Neural crest cell (in vitro differentiated cells): ENCODE measurements at regions not wholly inside any gene's neighbourhood (a gene's known extent, or its start where the extent isn't known, plus 50 kb on each side); places are given as distances from the start of the nearest gene placed in this dataset.

Source experiments
- DNase-seq: peaks from one replicate; pipeline ENCODE4 v3.0.0; 2021; ENCODE audit warnings: low read depth, mixed read lengths, low spot score
- H3K27ac Mint-ChIP-seq: one replicate; pipeline ENCODE4 v1.8.0; 2021; ENCODE audit warnings: mild to moderate bottlenecking, mixed read lengths; ENCODE audit not compliant: unreplicated experiment
- H3K27me3 Mint-ChIP-seq: 2 replicates; pipeline ENCODE4 v1.8.0; 2021; ENCODE audit warnings: low read depth, mild to moderate bottlenecking, mixed read lengths
- H3K36me3 Mint-ChIP-seq: 2 replicates; pipeline ENCODE4 v1.8.0; 2021; ENCODE audit warnings: low read depth, mild to moderate bottlenecking, mixed read lengths
- H3K4me1 Mint-ChIP-seq: 2 replicates; pipeline ENCODE4 v1.8.0; 2021; ENCODE audit warnings: mixed read lengths
- H3K4me3 Mint-ChIP-seq: one replicate; pipeline ENCODE4 v1.8.0; 2021; ENCODE audit warnings: mild to moderate bottlenecking, mixed read lengths
- H3K9me3 Mint-ChIP-seq: 2 replicates; pipeline ENCODE4 v1.8.0; 2021; ENCODE audit warnings: mixed read lengths
- CTCF ChIP-seq: fragments of 200-600 bp; sonication (generic); conservative IDR thresholded peaks from 2 replicates; pipeline ENCODE4 v1.5.0; 2021; ENCODE audit warnings: antibody characterized with exemption, mild to moderate bottlenecking

- H3K9me3 Mint-ChIP-seq = peaks cover 6% of the 10 kb centered on the region
- no peak for TF ChIP-seq CTCF
- DNase-seq = no peak
- no peak overlapping the region for H3K4me3 Mint-ChIP-seq
- H3K27me3 Mint-ChIP-seq = no peaks in the 10 kb centered on the region
- H3K27ac Mint-ChIP-seq = no peak overlapping the region
- no peaks in the 10 kb centered on the region for H3K4me1 Mint-ChIP-seq
- no peaks in the 10 kb centered on the region for H3K36me3 Mint-ChIP-seq
These were observed 1036.9 kb upstream of the EPHA7 start for GRCh38 chr6:94456266-94456665.

- no peak overlapping the region for H3K4me3 Mint-ChIP-seq
- DNase-seq = no peak
- H3K9me3 Mint-ChIP-seq = peaks cover 4% of the 10 kb centered on the region
- H3K27me3 Mint-ChIP-seq = no peaks in the 10 kb centered on the region
- no peak overlapping the region for H3K27ac Mint-ChIP-seq
- no peaks in the 10 kb centered on the region for H3K36me3 Mint-ChIP-seq
- no peaks in the 10 kb centered on the region for H3K4me1 Mint-ChIP-seq
- TF ChIP-seq CTCF = no peak
These were observed 1034.9 kb upstream of the EPHA7 start for GRCh38 chr6:94454231-94454630.

GRCh38 chr6:94446120-94446519 lies 1026.8 kb upstream of the EPHA7 start:
- no peak overlapping the region for H3K4me3 Mint-ChIP-seq
- H3K4me1 Mint-ChIP-seq = no peaks in the 10 kb centered on the region
- no peaks in the 10 kb centered on the region for H3K9me3 Mint-ChIP-seq
- H3K27me3 Mint-ChIP-seq = no peaks in the 10 kb centered on the region
- H3K36me3 Mint-ChIP-seq = no peaks in the 10 kb centered on the region
- no peak overlapping the region for H3K27ac Mint-ChIP-seq
- no peak for DNase-seq
- no peak for TF ChIP-seq CTCF

- H3K4me1 Mint-ChIP-seq = no peaks in the 10 kb centered on the region
- H3K27ac Mint-ChIP-seq = no peak overlapping the region
- no peak overlapping the region for H3K4me3 Mint-ChIP-seq
- no peak for TF ChIP-seq CTCF
- no peaks in the 10 kb centered on the region for H3K9me3 Mint-ChIP-seq
- H3K27me3 Mint-ChIP-seq = no peaks in the 10 kb centered on the region
- no peak for DNase-seq
- no peaks in the 10 kb centered on the region for H3K36me3 Mint-ChIP-seq
These were observed 1024.3 kb upstream of the EPHA7 start for GRCh38 chr6:94443701-94444100.

- no peak for TF ChIP-seq CTCF
- Mint-ChIP-seq H3K9me3 (peaks cover 13% of the 10 kb centered on the region), H3K4me1 (no peaks in the 10 kb centered on the region), H3K27ac (no peak overlapping the region), H3K27me3 (no peaks in the 10 kb centered on the region), H3K36me3 (no peaks in the 10 kb centered on the region), H3K4me3 (no peak overlapping the region)
- DNase-seq = no peak
These were observed 1005.3 kb upstream of the EPHA7 start for GRCh38 chr6:94424692-94425091.

- no peaks in the 10 kb centered on the region for H3K9me3 Mint-ChIP-seq
- no peaks in the 10 kb centered on the region for H3K36me3 Mint-ChIP-seq
- TF ChIP-seq CTCF = no peak
- H3K27ac Mint-ChIP-seq = no peak overlapping the region
- no peaks in the 10 kb centered on the region for H3K27me3 Mint-ChIP-seq
- no peak overlapping the region for H3K4me3 Mint-ChIP-seq
- H3K4me1 Mint-ChIP-seq = peaks cover 5% of the 10 kb centered on the region
- no peak for DNase-seq
These were observed 998.0 kb upstream of the EPHA7 start for GRCh38 chr6:94417363-94417762.
